NCI-H2171 (cell line): ENCODE measurements at regions not wholly inside any gene's neighbourhood (a gene's known extent, or its start where the extent isn't known, plus 50 kb on each side); places are given as distances from the start of the nearest gene placed in this dataset.
A peak's percentile ranks its signal among the peaks of the same experiment; 100 is the strongest.
"Not testable (repeated sequence)": the region's sequence is repeated elsewhere in the genome, so short reads cannot be mapped to it uniquely, and the experiment has no call there.

ENCODE experiments used
- DNase-seq: peaks from one replicate; lab custom pipeline; 2025; lab: John Stamatoyannopoulos, UW

DNA sequence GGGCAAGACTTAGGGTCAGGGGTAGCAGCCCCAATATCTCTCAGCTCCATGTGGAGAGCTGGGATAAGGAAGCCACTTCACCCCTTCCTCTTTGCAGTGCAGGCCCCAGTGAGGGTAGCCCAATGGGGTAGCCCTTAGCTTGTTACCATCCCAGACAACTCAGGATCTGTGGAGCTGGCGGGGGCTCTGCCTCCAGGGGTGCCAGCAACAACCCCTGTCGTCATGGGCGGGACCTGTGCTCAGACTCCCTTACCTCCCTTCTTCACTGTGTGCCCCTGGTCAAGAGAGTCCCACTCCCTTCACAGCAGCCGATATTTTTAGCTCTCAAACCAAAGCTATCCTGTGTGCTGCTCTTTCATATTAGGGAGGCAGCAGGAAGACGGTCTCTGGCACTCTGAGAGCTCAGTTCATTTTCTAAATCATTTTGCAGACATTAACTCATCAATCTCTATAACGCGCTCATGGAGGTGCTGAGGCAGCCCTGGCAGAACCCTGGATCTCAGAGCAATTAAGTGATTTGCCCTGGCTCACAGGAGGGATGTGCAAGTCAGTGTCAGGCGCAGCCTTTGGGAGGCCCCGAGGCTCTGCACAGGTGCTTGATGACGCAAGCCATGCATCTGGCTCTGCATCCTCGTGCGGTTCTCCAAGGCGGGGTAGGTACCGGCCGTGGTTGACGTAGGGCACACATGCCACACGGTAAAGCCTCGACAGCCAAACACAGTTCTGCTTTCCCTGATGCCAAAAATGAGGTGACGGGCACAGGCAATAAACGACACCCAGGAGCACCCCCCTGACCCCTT lies 357.6 kb downstream of the SHANK2 start:
- no peak for DNase-seq

GRCh38 chr11:70895366-70895670 lies 357.1 kb downstream of the SHANK2 start:
- DNase-seq, result no peak

- no peak for DNase-seq
These were observed 354.9 kb downstream of the SHANK2 start for GRCh38 chr11:70897429-70897828.

GRCh38 chr11:70899616-70900015 lies 352.8 kb downstream of the SHANK2 start:
- no peak for DNase-seq

DNA sequence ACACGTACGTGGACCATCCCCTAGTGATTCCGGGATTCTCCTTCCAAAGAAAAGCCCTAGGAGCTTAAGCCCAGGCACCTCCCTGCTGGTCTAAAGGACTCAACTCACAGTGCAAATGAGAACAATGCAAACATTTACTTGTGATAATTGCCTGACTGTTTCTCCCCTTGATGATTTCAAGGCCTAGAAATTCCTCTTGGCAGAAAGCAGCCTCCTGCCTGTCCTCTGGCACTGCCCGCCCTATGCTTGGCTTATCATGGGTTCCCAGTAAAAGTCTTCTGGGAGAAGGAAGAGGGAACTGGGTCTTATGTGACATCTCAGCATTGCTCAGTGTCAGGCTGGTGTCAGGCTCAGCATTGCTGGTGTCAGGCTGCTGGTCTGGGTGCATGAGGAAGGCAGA lies 351.8 kb downstream of the SHANK2 start:
- no peak for DNase-seq

GRCh38 chr11:70901951-70902521 lies 350.3 kb downstream of the SHANK2 start:
- no peak for DNase-seq

DNA sequence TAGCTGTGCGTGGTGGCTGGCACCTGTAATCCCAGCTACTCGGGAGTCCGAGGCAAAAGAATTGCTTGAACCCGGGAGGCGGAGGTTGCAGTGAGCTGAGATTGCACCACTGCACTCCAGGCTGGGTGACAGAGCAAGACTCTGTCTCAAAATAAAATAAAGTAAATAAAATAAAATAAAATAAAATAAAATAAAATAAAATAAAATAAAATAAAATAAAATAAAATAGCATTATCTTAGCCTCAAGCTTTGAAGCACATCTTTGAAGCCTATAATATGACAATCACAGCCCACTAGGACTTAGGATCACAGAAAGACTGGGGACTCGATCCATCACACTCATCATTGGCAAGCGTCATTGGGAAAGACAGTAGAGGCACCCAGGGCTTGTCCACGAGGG lies 349.1 kb downstream of the SHANK2 start:
- DNase-seq, result not testable (repeated sequence)

GRCh38 chr11:70906101-70906500 lies 346.3 kb downstream of the SHANK2 start:
- DNase-seq, result no peak

DNA sequence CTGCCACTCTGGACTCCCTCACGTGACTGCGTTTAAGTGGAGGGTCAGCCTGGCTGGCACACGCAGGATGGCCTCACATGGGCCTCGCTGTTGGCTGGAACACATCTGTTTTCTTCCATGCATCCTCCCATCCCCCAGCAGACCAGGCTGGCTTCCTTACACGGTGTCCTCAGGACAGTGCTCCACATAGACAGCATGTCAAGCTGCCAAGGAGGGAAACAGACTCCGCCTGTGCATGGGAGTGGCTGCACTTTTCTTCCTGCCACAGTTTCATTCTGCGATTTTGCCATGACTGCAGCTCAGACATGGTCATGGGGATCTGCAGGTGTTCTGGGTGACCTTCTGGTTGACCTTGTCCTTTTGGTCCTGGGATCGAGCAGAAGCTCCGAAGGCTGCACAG lies 344.2 kb downstream of the SHANK2 start:
- no peak for DNase-seq

DNA sequence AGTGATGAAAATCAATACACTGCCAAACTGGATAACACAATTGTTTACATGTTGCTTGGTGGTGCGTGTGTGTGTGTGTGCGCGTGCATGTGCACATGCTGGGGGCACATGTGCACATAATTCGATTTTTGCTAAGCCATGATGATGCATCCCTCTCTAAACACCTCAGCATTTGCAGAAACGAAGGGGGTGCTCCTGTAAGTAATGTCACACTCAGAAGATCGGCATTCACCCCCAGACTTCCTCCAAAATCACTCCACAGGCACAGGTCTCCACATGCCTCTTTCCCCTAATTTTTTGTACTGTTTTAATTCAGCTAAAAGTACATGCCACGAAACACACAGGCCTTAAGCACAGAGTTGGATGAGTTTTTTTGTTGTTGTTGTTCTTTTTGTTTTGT lies 341.5 kb downstream of the SHANK2 start:
- DNase-seq, result no peak

DNA sequence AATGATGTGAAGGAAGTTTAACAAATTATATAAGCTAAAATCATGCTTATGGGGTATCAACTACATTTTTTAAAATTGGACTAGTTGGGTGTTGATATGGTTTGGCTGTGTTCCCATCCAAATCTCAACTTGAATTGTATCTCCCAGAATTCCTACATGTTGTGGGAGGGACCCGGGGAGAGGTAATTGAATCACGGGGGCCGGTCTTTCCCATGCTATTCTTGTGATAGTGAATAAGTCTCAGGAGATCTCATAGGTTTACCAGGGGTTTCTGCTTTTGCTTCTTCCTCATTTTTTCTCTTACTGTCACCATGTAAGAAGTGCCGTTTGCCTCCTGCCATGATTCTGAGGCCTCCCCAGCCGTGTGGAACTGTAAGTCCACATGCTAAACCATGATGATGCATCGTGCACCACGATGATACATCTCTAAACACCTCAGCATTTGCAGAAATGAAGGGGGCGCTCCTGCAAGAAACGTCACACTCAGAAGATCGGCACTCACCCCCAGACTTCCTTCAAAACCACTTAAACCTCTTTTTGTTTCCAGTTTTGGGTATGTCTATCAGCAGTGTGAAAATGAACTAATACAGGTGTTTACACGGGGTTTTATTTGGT lies 340.0 kb downstream of the SHANK2 start:
- DNase-seq, result no peak

DNA sequence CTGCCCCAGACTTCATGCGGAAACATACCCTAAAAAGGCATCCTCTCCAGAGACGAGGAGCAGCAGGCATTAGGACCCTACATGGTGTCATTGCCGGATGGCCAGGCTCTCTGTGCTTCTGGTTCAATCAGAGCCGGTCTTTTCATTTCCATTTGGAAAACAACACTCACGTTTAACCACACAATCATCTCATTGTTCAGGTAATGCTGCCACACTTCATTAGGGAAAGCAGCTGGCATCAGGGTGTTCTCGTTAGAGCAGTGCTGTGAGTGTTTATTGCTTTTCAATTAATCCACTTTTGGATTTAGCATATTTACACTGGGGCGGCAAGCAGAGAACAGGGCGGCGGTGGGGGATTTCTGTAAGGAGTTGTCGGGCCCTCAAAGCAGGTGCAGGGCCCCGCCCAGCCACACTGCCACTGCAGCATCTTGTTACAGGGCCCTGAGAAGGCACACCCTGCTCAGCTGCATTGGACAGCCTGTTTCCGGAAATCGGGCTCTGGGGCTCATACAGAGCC lies 338.6 kb downstream of the SHANK2 start:
- peak; percentile 73 for DNase-seq

DNA sequence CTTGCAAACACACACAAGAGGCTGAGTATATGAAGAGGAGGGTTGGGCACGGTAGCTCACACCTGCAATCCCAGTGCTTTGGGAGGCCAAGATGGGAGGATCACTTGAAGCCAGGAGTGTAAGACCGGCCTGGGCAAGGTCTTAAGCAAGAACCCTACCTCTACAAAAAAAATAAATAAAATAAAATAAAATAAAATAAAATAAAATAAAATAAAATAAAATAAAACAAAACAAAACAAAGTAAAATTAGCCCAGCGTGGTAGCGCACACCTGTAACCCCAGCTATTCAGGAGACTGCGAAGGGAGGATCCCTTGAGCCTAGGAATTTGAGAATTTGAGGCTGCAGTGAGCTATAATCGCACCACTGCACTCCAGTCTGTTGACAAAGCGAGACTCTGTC lies 337.9 kb downstream of the SHANK2 start:
- no peak for DNase-seq

DNA sequence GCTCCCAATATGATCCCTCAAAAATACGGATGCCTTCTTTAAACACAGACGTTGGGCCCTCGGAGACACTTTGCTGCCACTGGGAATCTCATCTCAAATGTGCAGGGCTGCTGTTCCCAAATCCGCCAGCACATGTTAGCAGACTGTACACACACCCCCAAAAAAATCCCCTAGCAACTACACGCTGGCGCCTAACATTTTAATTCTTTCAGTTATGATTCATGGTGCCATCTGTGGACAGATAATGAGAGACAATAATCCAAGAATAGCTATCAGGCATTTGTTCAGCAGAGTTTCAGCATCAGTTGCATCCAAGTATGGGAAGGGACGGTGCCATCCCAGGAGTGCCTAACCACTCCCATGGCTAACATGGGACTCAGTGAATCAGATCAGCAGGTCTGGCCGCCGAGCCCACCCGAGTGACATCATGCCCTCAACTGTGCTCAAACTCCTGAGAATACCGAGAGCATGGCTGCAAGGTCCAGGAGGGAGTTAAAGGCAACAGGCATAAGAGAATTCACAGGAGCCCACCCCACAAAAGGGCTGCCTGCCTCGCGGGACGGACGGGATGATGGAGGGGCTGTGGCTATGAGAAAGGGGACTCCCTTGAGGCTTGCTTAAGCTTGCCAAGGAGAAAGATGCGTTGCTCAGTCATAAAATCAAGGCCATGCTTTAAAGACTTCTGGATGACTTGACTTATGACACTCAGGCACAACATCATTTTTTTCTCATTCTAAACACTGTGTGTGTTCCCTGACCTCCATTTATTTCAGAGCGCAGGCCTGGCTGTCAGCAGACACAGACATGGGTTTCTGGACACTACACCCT lies 337.0 kb downstream of the SHANK2 start:
- DNase-seq, result peak; percentile 36

DNA sequence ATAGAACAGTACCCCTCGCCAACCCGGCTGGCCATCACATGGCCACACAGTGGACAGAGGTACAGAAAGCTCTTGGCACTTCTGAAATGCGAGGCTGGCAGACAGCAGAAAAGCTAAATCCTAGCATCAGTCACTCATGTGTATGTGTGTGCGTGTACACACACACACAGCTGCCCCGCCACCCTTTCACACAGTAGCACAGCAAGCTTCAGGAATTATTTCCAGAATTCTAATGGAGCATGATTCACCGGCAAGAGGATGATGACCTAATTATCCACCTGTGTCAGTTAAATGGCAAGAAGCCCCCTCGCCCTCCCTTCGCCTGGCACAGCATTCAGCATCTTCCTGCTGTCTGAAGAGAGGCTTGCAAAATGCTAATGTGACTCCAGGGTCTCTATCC lies 336.0 kb downstream of the SHANK2 start:
- no peak for DNase-seq

GRCh38 chr11:70918242-70918641 lies 334.1 kb downstream of the SHANK2 start:
- DNase-seq, result no peak

DNA sequence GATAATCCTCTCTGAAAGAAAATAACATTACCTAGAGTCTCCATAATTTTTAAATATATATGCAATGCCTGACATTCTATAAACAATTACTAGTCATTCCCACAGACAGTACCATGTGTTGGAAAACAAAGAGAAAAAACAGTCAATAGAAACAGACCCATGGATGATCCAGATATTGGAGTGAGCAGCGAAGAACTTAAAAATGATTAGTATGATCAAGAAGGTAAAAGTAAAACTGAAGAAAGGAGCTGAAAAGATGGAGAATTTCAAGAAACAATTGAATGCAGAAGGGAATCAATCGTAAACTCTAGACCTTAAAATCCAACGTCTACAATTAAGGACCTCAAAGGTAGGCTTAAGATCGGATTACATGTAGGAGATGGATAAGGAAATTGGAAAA lies 330.6 kb downstream of the SHANK2 start:
- DNase-seq, result no peak

- no peak for DNase-seq
These were observed 328.3 kb downstream of the SHANK2 start for GRCh38 chr11:70924108-70924507.

GRCh38 chr11:70925238-70925637 lies 327.1 kb downstream of the SHANK2 start:
- no peak for DNase-seq

- DNase-seq, result no peak
These were observed 325.7 kb downstream of the SHANK2 start for GRCh38 chr11:70926543-70927201.

GRCh38 chr11:70928854-70929598 lies 323.4 kb downstream of the SHANK2 start:
- no peak for DNase-seq
